ENCODE measurements at regions not wholly inside any gene's neighbourhood (a gene's known extent, or its start where the extent isn't known, plus 50 kb on each side); places are given as distances from the start of the nearest gene placed in this dataset.

GRCh38 chr3:162165346-162165745 lies 668.7 kb downstream of the OTOL1 start:
- no peak for TF ChIP-seq POLR2A (IDR thresholded peaks at IDR 0.05)
- TF ChIP-seq CTCF (IDR thresholded peaks at IDR 0.05) = no peak
- TF ChIP-seq POLR2AphosphoS5 (IDR thresholded peaks at IDR 0.05) = no peak
- TF ChIP-seq EP300 (IDR thresholded peaks at IDR 0.05) = no peak

Measured in gastroesophageal sphincter (tissue), 3 donors.